ENCODE measurements at regions not wholly inside any gene's neighbourhood (a gene's known extent, or its start where the extent isn't known, plus 50 kb on each side); places are given as distances from the start of the nearest gene placed in this dataset.

DNA sequence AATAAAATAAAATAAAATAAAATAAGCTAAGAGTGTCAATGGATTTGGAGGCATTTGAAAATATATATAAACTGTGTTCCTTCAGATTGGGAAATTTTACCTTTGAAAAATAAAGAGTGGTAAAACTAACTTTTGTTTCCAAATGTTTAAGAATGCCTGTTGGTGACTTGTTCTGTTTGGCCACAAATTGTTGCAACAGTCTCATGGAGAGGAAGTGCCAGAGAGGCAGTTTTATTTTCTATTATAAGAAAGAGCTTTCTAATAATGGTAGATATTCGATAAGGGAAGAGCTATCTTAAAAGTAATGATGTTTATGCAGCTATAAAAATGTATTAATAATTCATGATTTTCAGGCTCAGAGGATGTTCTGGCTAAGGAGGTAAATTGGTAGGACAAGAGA is 68.8 kb upstream of the MDGA2 start:
- no peak for DNase-seq

DNA sequence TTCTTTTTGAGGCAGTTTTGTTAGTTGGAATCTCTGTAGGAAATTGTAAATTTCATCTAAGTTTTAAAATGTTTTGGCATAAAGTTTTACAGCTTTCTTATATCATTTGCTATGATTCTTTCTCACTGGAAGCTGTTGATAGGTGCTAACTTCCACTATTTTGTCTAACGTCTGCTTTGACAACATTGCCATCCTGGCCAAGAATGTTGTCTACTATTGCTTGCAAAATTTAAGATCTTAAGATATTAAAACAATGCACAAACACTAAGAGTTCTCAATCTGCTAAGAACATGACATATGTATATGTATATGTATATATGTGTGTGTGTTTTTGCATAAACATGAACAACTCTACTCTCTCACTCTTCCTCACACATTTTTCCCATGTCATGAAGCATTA is 64.1 kb upstream of the MDGA2 start:
- no peak for DNase-seq

DNA sequence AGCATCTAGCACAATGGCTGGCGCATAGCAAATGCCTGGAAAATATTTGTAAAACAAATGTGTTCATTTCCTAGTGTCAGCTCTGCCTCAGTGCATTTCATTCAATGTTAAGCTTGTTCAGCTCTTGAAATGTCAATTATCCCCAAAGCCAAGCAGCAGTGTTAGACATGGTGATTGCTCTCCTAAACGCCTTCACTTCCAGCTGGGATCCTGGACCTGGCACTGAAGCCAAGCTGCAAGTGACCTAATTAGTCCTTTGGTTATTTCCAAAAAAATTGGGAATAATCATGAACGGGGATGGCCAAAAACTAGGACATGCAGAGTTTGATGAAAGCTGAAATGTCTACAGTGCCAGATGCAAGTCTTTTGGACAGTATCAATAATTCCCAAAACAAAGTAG is 54.9 kb upstream of the MDGA2 start:
- DNase-seq = no peak
